ENCODE measurements at regions not wholly inside any gene's neighbourhood (a gene's known extent, or its start where the extent isn't known, plus 50 kb on each side); places are given as distances from the start of the nearest gene placed in this dataset.

GRCh38 chr4:24212642-24213041, 322.8 kb upstream of the PPARGC1A start:
- Histone ChIP-seq H3K9me2 (ENCODE audit: insufficient read depth, low read length) (no peaks in the 10 kb centered on the region), H3K27ac (ENCODE audit: low read depth, low read length, poor library complexity, severe bottlenecking) (no peak overlapping the region), H3K79me2 (ENCODE audit: insufficient read depth, low read depth, low read length) (no peaks in the 10 kb centered on the region), H3K4me3 (ENCODE audit: low read depth, low read length, poor library complexity, severe bottlenecking) (no peak overlapping the region), H3K4me1 (ENCODE audit: insufficient read depth, low read length, poor library complexity, severe bottlenecking) (no peaks in the 10 kb centered on the region), H2AFZ (ENCODE audit: low read length) (no peak overlapping the region), H3K9me3 (ENCODE audit: low read length) (no peaks in the 10 kb centered on the region), H3K4me2 (ENCODE audit: low read length) (no peak overlapping the region), H3K36me3 (ENCODE audit: insufficient read depth, low read length) (no peaks in the 10 kb centered on the region), H4K20me1 (ENCODE audit: insufficient read depth, low read length) (no peaks in the 10 kb centered on the region)
- TF ChIP-seq, protein P1, sequence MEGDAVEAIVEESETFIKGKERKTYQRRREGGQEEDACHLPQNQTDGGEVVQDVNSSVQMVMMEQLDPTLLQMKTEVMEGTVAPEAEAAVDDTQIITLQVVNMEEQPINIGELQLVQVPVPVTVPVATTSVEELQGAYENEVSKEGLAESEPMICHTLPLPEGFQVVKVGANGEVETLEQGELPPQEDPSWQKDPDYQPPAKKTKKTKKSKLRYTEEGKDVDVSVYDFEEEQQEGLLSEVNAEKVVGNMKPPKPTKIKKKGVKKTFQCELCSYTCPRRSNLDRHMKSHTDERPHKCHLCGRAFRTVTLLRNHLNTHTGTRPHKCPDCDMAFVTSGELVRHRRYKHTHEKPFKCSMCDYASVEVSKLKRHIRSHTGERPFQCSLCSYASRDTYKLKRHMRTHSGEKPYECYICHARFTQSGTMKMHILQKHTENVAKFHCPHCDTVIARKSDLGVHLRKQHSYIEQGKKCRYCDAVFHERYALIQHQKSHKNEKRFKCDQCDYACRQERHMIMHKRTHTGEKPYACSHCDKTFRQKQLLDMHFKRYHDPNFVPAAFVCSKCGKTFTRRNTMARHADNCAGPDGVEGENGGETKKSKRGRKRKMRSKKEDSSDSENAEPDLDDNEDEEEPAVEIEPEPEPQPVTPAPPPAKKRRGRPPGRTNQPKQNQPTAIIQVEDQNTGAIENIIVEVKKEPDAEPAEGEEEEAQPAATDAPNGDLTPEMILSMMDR (conservative IDR thresholded peaks at IDR 0.05; ENCODE audit: low read length), result no peak
- no peak for TF ChIP-seq EZH2phosphoT487 (IDR thresholded peaks at IDR 0.05; ENCODE audit: borderline replicate concordance, low read depth, low read length)
- CTCF ChIA-PET (ENCODE audit: unreplicated experiment), result no interaction called here
- no TSS peak for BruUV-seq (replicated peaks)
- POLR2A ChIA-PET, result interaction anchor here (0.8 kb wide), 1 partner anchor 12 kb away, joined by 3 read pairs; no protein-coding TSS in a partner anchor
- no peak for DNase-seq (ENCODE audit: low spot score)
- intact Hi-C loops (cut with micrococcal nuclease; ENCODE audit: unreplicated experiment), result no loop called here

GRCh38 chr4:24211856-24212255, 322.0 kb upstream of the PPARGC1A start:
- Histone ChIP-seq H3K4me2 (ENCODE audit: low read length) (no peak overlapping the region), H3K36me3 (ENCODE audit: insufficient read depth, low read length) (no peaks in the 10 kb centered on the region)
- CTCF ChIA-PET (ENCODE audit: unreplicated experiment), result no interaction called here

DNA sequence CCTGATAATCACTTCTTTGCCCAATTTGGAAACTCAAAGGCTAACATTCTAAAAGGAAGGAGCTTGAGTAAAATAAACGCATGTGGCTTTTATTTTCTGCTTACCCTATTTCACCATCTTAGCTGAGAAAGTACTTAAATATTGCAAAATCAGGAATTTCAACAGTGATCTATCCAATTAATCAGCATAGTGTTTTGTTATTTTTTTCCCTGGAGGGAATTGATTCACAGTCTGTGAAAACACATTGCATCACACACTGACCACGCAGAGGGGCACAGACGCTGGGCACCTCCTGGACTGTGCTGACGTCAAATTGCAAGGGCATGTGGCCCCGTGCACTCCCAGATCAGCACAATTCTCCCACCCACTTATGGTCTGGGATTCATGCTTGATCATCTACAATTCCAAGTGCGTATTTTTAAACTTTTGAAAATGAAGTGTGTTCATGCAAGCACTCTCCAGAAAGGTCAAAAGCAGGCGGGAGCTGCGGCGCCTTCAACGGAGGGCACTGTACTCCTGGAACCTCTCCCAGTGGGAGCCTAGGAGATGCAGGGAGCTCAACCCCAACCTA, 320.6 kb upstream of the PPARGC1A start:
- BruUV-seq (replicated peaks), result no TSS peak
- Histone ChIP-seq H3K36me3 (ENCODE audit: insufficient read depth, low read length) (no peaks in the 10 kb centered on the region), H3K79me2 (ENCODE audit: insufficient read depth, low read depth, low read length) (no peaks in the 10 kb centered on the region), H3K4me3 (ENCODE audit: low read depth, low read length, poor library complexity, severe bottlenecking) (no peak overlapping the region), H2AFZ (ENCODE audit: low read length) (no peak overlapping the region), H3K9me3 (ENCODE audit: low read length) (no peaks in the 10 kb centered on the region), H3K9me2 (ENCODE audit: insufficient read depth, low read length) (no peaks in the 10 kb centered on the region), H4K20me1 (ENCODE audit: insufficient read depth, low read length) (no peaks in the 10 kb centered on the region), H3K4me1 (ENCODE audit: insufficient read depth, low read length, poor library complexity, severe bottlenecking) (no peaks in the 10 kb centered on the region), H3K4me2 (ENCODE audit: low read length) (no peak overlapping the region), H3K27ac (ENCODE audit: low read depth, low read length, poor library complexity, severe bottlenecking) (no peak overlapping the region)
- intact Hi-C loops (cut with micrococcal nuclease; ENCODE audit: unreplicated experiment), result no loop called here
- TF ChIP-seq, protein P1 (conservative IDR thresholded peaks at IDR 0.05; ENCODE audit: low read length), result no peak
- no peak for TF ChIP-seq EZH2phosphoT487 (IDR thresholded peaks at IDR 0.05; ENCODE audit: borderline replicate concordance, low read depth, low read length)
- ChIA-PET CTCF (ENCODE audit: unreplicated experiment) (no interaction called here), POLR2A (no interaction called here)
- no peak for DNase-seq (ENCODE audit: low spot score)

More at GRCh38 chr4:24211856-24212255, 322.0 kb upstream of the PPARGC1A start:
- no peak overlapping the region for H3K27ac ChIP-seq (ENCODE audit: low read depth, low read length, poor library complexity, severe bottlenecking)
- H3K4me1 ChIP-seq (ENCODE audit: insufficient read depth, low read length, poor library complexity, severe bottlenecking), result no peaks in the 10 kb centered on the region
- H3K9me3 ChIP-seq (ENCODE audit: low read length), result no peaks in the 10 kb centered on the region
- no peaks in the 10 kb centered on the region for H3K79me2 ChIP-seq (ENCODE audit: insufficient read depth, low read depth, low read length)
- no peak for DNase-seq (ENCODE audit: low spot score)
- no peaks in the 10 kb centered on the region for H4K20me1 ChIP-seq (ENCODE audit: insufficient read depth, low read length)
- no peak overlapping the region for H2AFZ ChIP-seq (ENCODE audit: low read length)
- POLR2A ChIA-PET, result interaction anchor here (0.8 kb wide), 1 partner anchor 11 kb away, joined by 3 read pairs; no protein-coding TSS in a partner anchor
- intact Hi-C loops (cut with micrococcal nuclease; ENCODE audit: unreplicated experiment), result no loop called here
- no peak overlapping the region for H3K4me3 ChIP-seq (ENCODE audit: low read depth, low read length, poor library complexity, severe bottlenecking)
- no peaks in the 10 kb centered on the region for H3K9me2 ChIP-seq (ENCODE audit: insufficient read depth, low read length)
- TF ChIP-seq, protein P1 (conservative IDR thresholded peaks at IDR 0.05; ENCODE audit: low read length), result no peak
- no peak for TF ChIP-seq EZH2phosphoT487 (IDR thresholded peaks at IDR 0.05; ENCODE audit: borderline replicate concordance, low read depth, low read length)
- no TSS peak for BruUV-seq (replicated peaks)
